GM18502 (cell line): ENCODE measurements at regions not wholly inside any gene's neighbourhood (a gene's known extent, or its start where the extent isn't known, plus 50 kb on each side); places are given as distances from the start of the nearest gene placed in this dataset.

Experiments
- ATAC-seq: cut with Tn5 transposase; IDR thresholded peaks from one replicate; pipeline ENCODE4 v1.9.1; 2021; ENCODE audit warnings: mild to moderate bottlenecking; ENCODE audit not compliant: unreplicated experiment, poor library complexity

DNA sequence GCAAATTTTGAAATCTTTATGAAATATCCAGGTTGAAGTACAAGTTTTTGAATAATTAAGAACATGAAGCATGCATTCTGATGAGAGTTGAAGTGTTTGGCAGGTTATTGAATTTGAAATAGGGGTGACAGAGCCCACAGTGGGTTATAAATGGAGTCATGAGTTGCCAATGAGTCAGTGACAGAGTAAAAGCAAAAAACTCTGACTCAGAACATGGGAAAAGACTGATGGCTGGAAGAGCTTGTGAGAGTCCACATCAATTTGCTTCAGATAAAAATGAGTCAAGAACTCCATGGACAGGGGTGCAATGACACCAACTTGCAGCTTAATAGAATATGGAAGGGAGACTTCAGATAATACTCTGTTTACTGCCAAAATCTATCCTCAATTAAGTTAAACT is 105.3 kb downstream of the SLC6A15 start:
- ATAC-seq, result no peak

DNA sequence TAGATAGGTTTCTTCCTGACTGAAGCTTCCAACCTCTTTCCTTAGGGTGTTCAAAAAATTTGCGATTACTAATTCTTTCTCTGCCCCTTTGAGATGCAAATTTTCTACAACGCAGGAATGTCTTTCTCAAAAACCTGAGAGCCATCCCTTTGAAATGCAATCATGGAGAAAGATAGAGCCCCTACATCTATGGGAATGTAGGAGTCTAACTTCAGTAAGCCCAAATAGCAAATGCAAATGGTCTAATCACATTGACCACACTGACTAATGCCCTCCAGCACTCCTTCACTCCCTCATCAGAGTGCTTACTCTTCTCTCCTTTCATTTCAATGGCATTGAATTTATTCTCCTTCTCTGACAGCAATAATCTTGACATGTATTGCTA is 107.1 kb downstream of the SLC6A15 start:
- no peak for ATAC-seq

DNA sequence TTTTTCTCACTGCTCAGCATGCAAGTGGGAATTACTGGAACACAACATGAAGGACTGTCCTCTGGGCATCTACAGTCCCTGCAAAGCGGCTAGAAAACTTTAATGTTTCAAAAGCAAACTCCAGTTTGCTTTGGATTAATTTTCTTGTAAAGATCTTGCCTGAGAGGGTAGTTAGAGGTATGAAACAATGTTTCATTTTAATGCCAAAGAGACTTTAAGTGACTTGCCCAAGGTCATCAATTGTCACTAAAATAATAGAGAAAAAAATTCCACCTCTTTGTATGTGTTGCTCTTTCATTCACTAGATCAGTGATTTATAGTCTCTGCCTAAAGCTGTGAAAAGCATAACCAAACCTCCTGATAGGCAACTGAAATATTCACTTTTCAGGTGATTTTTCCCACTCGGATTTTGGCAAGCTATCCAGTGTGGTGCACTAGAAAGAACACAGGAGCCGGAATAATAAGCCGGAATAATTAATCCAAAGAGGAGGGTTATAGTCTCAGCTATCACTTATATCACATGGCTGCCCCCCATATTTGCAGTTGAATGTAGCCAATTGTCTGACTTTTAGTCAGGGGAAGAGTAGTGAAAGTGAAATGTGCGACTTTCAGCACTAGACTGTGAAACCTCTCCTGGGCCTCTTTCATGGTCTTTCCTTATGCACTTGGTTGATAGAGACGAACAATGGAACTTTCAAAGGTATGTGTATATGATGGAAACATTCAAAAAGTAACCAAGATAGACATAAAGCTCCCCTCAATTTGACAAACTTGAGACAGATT is 107.7 kb downstream of the SLC6A15 start:
- no peak for ATAC-seq

DNA sequence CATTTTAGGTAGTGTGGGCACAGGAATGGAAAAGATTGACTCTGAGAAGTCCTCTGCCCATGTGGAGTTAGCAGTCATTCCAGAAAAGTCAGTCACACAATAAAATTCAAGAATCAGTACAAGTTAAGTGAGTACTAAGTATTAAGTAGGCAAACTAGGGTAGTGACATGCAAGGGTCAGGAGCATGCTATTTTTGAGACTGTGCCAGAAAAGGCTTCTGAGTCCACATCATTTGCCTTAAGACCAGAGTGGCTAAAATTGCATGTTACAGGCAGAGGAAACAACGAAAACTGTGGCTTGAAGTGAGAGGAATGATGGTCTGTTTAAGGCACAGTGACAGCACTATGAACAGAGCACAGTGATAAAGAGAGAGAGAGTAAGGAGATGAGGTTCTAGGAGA is 108.9 kb downstream of the SLC6A15 start:
- ATAC-seq, result no peak

DNA sequence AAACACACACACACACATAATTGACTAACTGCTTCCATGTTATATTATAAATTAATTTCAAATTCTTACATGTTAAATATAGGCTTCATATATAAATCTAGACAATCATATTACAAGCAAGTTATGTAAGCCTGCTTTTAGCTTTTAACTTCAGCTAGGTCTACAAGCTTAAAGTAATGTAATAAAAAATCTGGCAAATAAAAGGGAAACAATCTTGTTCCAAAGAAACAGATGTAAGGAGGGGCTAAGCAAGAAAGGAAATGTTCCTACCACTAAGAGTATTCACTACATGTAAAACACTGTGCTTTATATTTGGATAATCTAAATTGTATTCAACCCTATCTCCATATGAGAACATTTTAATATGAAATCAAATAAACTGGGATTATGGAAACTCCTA is 110.4 kb downstream of the SLC6A15 start:
- no peak for ATAC-seq

DNA sequence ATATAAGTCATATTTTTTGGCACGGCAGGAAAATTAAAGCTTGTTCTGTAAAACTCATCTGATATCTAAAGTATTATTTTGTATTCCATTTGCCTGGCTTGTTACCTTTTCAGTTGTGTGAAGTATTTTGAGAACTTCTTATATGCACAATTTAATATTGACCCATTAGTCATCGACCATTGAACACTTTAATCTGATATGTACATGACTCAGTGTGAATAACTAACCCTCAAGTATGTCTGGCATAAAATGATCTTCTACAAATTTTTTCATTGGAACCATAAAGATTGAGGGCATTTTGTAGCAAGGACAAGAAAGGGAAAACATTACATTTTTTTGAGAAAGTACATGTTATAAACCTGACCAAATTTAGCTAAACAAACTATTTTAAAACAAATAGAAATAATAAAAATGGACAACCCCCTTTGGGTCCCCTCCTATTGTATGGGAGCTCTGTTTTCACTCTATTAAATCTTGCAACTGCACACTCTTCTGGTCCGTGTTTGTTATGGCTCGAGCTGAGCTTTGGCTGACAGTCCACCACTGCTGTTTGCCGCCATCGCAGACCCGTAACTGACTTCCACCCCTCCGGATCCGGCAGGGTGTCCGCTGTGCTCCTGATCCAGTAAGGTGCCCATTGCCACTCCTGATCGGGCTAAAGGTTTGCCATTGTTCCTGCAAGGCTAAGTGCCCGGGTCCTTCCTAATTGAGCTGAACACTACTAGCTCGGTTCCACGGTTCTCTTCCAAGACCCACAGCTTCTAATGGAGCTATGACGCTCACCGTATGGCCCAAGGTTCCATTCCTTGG is 118.8 kb downstream of the SLC6A15 start:
- no peak for ATAC-seq

DNA sequence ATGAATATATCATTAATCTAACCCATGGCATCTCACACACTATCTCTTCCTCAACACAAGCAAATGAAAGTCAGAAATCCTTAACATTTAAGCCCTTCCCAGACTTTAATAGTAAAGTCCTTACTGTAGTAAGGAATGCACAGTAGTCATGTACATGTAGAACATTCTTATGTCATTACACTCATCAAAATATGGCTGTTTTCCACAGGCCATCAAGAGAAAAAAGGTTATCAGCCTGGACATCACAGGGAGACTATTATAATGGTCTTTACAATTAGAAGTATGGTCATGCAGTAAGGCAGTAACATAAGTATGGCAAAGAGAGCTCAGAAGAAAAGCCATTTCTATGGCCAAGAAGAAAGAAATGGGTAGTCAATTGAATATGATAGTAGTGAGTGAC is 121.2 kb downstream of the SLC6A15 start:
- ATAC-seq, result no peak

DNA sequence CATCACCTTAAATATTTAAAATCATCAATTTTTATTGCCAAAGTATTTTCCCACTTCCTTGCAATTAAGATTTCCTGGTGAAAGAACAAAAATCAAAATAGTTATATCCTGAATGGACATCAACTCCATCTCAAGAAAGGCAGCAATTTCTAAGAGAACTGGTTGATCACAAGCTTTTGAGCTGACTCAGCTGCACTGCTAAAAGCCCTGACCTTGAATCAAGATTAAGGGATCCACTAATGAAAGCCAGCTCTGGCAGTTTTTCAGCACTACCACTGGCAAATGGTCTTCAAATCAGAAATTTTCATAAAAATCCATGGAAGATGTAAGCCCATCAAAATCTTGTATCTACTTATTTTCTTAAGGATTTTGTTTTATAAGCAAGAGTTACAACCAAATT is 123.4 kb downstream of the SLC6A15 start:
- ATAC-seq, result no peak

DNA sequence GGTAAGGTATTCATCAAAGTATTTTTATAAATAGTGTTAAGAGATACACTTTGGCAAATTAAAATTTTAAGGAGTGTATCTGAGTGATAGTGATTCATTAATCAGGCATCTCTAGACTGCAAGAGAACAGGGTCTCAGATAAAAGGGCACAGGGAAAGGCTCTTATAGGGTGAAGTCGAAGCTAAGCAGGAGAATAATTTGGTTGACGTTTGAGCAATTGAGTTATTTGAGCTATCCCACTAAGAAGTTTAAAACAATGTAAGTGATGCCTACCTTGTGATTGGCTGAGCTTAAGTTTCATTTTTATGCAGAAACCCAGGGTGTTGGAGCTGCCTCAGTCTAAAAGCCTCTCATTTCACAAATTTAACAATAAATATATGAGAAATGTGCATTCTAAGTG is 125.3 kb downstream of the SLC6A15 start:
- no peak for ATAC-seq

DNA sequence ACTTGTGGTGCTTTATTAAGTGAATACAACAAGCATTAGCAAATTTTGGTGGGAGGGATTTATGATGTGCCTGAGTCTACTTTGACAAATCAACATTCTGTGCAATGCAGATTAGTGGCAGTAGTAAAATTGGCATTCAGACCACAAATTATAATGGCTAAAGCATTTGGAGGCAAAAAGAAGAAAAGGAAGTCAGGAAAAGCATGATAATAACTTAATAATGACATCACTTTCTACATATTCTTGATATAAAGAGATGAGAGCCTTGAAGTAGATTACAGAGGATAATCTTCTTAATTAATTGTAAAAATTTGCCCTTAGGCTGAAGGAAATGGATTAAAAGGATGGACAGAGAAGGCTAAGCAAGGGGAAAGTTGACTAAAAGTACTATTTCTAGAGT is 126.0 kb downstream of the SLC6A15 start:
- ATAC-seq, result no peak

DNA sequence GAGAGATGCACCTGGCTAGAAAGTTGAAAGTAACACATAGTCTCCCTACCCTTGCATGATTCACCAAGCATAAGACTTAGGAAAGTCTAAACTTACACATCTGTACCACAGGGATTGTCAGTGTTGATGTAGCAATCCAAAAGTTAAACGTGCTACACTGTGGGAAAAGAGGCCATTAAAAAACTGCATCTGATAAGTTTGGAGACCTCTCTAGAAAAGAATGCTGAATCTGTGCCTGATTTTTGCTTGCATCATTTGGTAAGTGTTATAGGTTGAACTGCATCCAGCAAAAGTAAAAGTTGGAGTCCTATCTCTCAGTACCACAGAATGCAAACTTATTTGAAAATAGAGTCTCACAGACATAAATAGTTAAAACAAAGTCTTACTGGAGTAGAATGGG is 126.6 kb downstream of the SLC6A15 start:
- no peak for ATAC-seq

DNA sequence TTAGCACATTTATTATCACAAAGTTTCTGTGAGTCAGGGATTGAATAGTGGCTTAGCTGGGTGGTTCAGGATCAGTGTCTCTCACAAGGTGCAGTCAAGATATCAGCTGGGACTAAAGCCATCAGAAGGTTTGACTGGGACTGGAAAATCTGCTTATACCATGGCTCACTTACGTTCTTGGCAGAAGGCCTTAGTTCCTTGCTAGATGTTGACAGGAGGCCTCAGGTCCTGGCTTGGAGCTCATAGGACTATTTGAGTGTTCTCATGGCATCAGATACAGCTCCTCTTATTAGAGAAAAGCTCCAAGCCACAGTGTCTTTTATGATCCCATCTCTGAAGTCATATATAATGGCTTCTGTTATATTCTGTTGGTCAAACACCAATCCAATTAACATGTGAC is 127.3 kb downstream of the SLC6A15 start:
- no peak for ATAC-seq

DNA sequence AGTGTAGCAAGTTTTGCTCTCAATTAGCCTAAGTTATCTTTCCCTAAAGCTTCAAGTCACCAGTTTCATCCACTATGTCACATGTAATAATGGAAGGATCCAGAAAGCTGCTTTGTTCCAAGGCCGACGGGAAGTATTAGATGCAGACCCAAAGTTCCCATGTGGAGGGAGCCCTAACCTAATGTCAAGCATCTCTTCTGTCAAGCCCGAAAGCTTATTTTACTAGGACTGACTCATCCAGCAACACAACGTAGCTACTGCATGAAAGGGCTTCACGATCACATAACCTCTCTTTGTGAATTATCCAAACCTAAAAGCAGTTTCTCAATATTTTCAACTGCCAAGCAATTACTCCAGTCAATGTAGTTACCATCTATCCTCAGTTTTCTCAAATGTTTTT is 133.4 kb downstream of the SLC6A15 start:
- ATAC-seq, result no peak

DNA sequence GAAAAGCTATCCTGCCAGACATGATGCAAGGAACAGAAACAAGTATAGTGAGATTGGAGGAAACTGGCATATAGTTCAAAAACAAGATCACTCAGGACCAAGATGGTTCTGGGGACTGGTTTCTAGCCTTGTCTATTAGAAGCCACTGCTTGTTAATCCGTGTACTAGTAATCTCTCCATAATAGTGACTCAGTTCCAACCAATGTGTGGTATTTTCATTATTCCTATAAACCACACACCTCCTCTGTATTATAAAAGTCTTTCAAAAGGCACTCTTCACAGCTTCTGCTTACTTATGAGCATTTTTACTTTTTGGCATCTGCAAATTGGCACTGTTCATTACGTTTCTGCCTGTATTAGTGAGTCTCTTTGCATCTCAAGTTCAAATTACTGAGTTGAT is 140.3 kb downstream of the SLC6A15 start:
- no peak for ATAC-seq

DNA sequence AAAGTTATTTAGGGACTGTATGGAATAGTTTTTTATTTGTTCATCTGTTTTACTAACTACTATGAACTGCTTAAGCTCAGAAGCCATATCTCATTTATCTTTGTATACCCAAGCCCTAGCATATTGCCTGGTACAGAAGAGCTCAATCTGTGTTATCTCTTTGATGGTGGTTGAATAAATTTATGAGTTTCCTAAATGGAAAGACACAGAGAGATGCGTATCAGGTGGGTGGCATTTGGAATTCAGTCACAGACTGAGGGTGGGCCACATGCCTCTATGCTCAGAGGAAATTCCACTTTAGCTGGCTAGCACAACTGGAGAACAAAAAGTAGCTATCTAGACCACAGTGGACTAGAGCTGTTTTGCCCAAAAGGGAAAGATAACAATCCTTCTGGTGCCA is 145.5 kb downstream of the SLC6A15 start:
- ATAC-seq, result no peak

DNA sequence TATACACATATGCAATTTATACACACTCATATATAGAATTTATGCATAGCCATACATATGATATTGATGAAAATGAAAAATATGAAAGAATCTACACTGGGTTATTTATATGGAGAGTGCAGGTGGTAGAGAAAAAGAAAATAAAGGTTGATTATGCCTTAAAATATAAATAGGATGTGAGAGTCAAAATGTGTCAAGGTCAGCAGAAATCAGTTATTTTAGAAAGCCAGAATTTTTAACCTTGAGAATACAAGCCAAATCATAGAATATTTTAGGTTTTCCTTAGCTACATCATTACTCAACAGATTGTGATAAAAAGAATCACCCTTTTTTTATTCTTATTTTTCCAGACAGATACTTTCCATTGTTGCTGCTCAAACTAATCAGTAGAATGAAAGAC is 146.2 kb downstream of the SLC6A15 start:
- no peak for ATAC-seq

DNA sequence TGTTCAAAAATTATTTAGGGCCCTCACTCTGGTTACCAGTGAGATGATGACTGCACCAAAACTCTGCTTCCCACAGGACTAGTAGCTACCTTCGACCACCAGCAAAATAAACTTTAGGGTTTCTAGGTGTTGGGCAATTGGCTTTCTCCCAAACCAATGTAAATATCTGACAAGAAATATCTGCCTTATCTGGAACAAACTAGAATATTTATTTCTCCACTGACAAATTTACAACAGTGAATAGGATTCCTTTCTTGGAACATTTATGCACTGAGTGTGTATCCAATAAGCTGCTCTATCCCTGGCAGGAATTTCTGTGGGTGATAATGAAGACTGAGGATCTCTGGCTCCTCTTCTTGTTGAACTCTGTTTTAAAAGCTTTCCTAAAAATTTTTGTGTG is 148.6 kb downstream of the SLC6A15 start:
- ATAC-seq, result no peak

DNA sequence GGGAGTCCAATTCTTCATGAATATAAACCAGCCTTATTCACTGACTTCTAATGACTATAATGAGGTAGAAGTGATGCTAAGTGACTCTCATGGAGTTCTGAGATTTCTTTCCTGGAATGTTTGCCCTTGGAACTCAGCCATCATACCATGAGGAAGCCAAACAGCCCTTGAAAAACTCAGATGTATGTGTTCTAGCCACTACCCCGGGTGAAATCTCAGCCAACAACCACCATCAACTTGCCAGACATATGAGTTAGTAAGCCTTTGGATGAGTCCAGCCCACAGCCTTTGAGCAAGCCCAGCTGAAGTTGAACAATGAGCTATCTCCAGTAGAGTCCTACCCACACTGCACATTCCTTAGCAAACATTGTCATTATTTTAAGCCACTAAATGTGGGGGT is 149.5 kb downstream of the SLC6A15 start:
- ATAC-seq, result no peak

DNA sequence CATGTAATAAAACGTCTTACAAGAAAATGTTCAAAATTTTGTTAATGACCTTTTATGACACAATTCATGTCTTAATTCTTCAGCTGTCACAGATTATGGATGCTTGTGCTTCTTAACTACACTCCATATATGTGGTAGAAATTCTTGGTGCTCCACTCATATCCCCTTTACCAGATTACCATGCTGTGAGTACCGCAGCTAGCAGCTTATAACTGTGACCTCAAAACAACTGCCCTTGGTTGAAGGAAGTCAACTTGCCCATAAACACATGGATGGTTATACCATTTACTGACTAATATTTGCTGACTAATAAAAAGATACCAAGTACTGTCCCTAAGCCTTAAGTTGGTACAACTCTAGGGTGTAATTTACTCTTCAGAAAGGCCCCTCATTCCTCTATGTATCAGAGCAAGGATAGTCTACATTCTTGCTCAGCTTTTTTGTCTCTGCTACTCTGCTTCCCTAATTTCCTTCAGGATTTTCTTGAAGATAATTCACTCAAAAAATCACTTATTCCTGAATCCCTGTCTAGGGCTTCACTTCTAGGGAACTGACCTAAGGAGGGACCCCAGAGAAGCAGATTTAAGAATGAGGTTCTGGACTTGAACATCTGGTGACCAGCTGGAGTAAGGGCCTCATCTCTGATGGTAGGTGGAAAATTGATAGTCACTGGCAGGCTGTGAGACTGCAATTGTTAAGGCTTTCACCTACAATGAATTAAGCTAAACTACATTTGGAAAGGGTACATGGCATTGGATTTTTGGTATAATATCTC is 152.3 kb downstream of the SLC6A15 start:
- ATAC-seq, result no peak

DNA sequence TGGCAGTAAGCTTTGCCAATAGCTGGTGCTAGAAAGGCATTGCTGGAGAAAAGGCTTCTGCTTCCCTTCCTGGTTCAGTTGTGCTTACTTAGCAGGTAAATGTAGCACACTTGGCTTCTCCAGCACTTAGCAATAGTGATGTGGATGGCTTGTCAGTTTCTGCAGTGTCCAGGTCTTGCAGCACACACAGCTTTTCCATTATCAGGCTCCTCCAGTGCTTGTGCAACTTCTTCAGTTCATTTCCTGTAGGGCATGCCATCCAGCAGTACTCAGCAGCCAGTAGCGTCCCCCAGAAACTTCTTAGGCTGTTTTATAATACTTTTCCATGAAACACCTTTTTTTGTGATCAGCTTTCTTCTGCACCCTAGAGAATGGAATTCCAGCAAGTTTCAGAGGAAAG is 154.6 kb downstream of the SLC6A15 start:
- ATAC-seq, result no peak

DNA sequence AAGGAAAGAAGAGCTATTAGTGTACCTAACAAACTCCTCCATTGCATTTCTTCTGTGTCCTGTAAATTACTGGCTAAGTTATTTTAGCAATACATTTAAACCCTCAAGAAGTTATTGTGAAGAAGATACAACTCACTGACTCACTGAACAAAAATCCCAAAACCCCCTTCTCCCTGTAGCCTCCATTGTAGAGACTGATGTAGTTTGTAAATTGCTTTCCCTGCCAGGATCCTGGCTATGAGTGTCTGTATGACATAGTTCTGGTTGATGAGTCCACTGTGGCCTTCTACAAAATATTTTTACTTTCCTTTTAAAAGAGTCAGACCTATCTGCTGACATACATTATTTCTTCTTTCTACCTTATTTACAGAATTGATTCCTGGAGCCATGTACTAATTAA is 155.6 kb downstream of the SLC6A15 start:
- ATAC-seq, result no peak
